Ishikawa (cell line): ENCODE measurements at regions not wholly inside any gene's neighbourhood (a gene's known extent, or its start where the extent isn't known, plus 50 kb on each side); places are given as distances from the start of the nearest gene placed in this dataset.

ENCODE experiments used
- CEBPB ChIP-seq: IDR thresholded peaks from 2 replicates; pipeline ENCODE4 v1.6.1; 2012
- EP300 ChIP-seq: IDR thresholded peaks from 2 replicates; pipeline ENCODE4 v1.6.1; 2012; ENCODE audit warnings: borderline replicate concordance
- NFIC ChIP-seq: IDR thresholded peaks from 2 replicates; pipeline ENCODE4 v1.6.1; 2012
- RAD21 ChIP-seq: IDR thresholded peaks from 2 replicates; pipeline ENCODE4 v1.6.1; 2012; ENCODE audit warnings: low read depth
- TAF1 ChIP-seq: IDR thresholded peaks from 2 replicates; pipeline ENCODE4 v1.6.1; 2012; ENCODE audit warnings: low read depth, mild to moderate bottlenecking
- YY1 ChIP-seq: IDR thresholded peaks from 2 replicates; pipeline ENCODE4 v1.6.1; 2012; ENCODE audit warnings: low read depth

GRCh38 chr5:129384193-129384592, 75.9 kb upstream of the ADAMTS19 start:
- TF ChIP-seq CEBPB (no peak), RAD21 (no peak), YY1 (no peak), NFIC (no peak), EP300 (no peak), TAF1 (no peak)
